ENCODE measurements at regions not wholly inside any gene's neighbourhood (a gene's known extent, or its start where the extent isn't known, plus 50 kb on each side); places are given as distances from the start of the nearest gene placed in this dataset.

- DNase-seq (ENCODE audit: low read depth, low spot score) = no peak
- no peak overlapping the region for H3K4me3 ChIP-seq (ENCODE audit: low read depth, low read length)
- TF ChIP-seq CTCF (IDR thresholded peaks at IDR 0.05; ENCODE audit: low read depth, low read length) = no peak
- in situ Hi-C loops (cut with HindIII; ENCODE audit: low sequenced_read_pairs) = no loop called here
Observed at GRCh38 chr17:22569459-22570143, 877.3 kb downstream of the KCNJ18 start.

GRCh38 chr17:22570144-22570845 lies 878.0 kb downstream of the KCNJ18 start:
- no peak overlapping the region for H3K4me3 ChIP-seq (ENCODE audit: low read depth, low read length)
- no peak for TF ChIP-seq CTCF (IDR thresholded peaks at IDR 0.05; ENCODE audit: low read depth, low read length)
- in situ Hi-C loops (cut with HindIII; ENCODE audit: low sequenced_read_pairs) = no loop called here
- DNase-seq (ENCODE audit: low read depth, low spot score) = no peak

- no peak overlapping the region for H3K4me3 ChIP-seq (ENCODE audit: low read depth, low read length)
- no peak for TF ChIP-seq CTCF (IDR thresholded peaks at IDR 0.05; ENCODE audit: low read depth, low read length)
- in situ Hi-C loops (cut with HindIII; ENCODE audit: low sequenced_read_pairs) = no loop called here
- no peak for DNase-seq (ENCODE audit: low read depth, low spot score)
Observed at GRCh38 chr17:22599322-22599721, 907.0 kb downstream of the KCNJ18 start.

GRCh38 chr17:22600644-22601298 lies 908.4 kb downstream of the KCNJ18 start:
- TF ChIP-seq CTCF (IDR thresholded peaks at IDR 0.05; ENCODE audit: low read depth, low read length) = peak; percentile 2
- H3K4me3 ChIP-seq (ENCODE audit: low read depth, low read length) = no peak overlapping the region
- in situ Hi-C loops (cut with HindIII; ENCODE audit: low sequenced_read_pairs) = no loop called here
- DNase-seq (ENCODE audit: low read depth, low spot score) = no peak

All from astrocyte of the spinal cord (primary cell).